H7 (cell line): ENCODE measurements at regions not wholly inside any gene's neighbourhood (a gene's known extent, or its start where the extent isn't known, plus 50 kb on each side); places are given as distances from the start of the nearest gene placed in this dataset.

ENCODE experiments used
- DNase-seq: peaks from one replicate; pipeline ENCODE4 v3.0.0; 2012
- H3K27me3 ChIP-seq: 2 replicates; pipeline ENCODE4 v1.6.0; 2011; ENCODE audit warnings: mild to moderate bottlenecking, low read length; ENCODE audit not compliant: control insufficient read depth, insufficient read depth
- H3K36me3 ChIP-seq: replicated peaks from 2 replicates; pipeline ENCODE4 v1.5.1; 2011; ENCODE audit warnings: low read length; ENCODE audit not compliant: control insufficient read depth, insufficient read depth
- H3K4me3 ChIP-seq: 2 replicates; pipeline ENCODE4 v1.5.1; 2011; ENCODE audit warnings: low read depth, mild to moderate bottlenecking, control low read depth, low read length, moderate library complexity; ENCODE audit not compliant: insufficient read depth

GRCh38 chr1:189816558-189816957, 661.1 kb downstream of the BRINP3 start:
- H3K36me3 ChIP-seq, result no peaks in the 10 kb centered on the region
- no peaks in the 10 kb centered on the region for H3K27me3 ChIP-seq
- H3K4me3 ChIP-seq, result no peak overlapping the region
- DNase-seq, result no peak

- Histone ChIP-seq H3K27me3 (no peaks in the 10 kb centered on the region), H3K36me3 (no peaks in the 10 kb centered on the region), H3K4me3 (no peak overlapping the region)
- DNase-seq, result no peak
These were observed 657.9 kb downstream of the BRINP3 start for GRCh38 chr1:189819751-189820150.

GRCh38 chr1:189821833-189822232, 655.8 kb downstream of the BRINP3 start:
- H3K27me3 ChIP-seq, result no peaks in the 10 kb centered on the region
- H3K36me3 ChIP-seq, result no peaks in the 10 kb centered on the region

GRCh38 chr1:189834813-189835212, 642.9 kb downstream of the BRINP3 start:
- Histone ChIP-seq H3K36me3 (no peaks in the 10 kb centered on the region), H3K4me3 (no peak overlapping the region), H3K27me3 (no peaks in the 10 kb centered on the region)
- no peak for DNase-seq

More at GRCh38 chr1:189821833-189822232, 655.8 kb downstream of the BRINP3 start:
- no peak overlapping the region for H3K4me3 ChIP-seq
- DNase-seq, result no peak

GRCh38 chr1:189847613-189848012, 630.1 kb downstream of the BRINP3 start:
- DNase-seq, result no peak
- H3K36me3 ChIP-seq, result no peaks in the 10 kb centered on the region
- H3K4me3 ChIP-seq, result no peak overlapping the region
- H3K27me3 ChIP-seq, result no peaks in the 10 kb centered on the region

- DNase-seq, result no peak
- no peaks in the 10 kb centered on the region for H3K27me3 ChIP-seq
- no peak overlapping the region for H3K4me3 ChIP-seq
- no peaks in the 10 kb centered on the region for H3K36me3 ChIP-seq
These were observed 625.8 kb downstream of the BRINP3 start for GRCh38 chr1:189851806-189852367.

- H3K36me3 ChIP-seq, result no peaks in the 10 kb centered on the region
- peak; percentile 2 for DNase-seq
- H3K4me3 ChIP-seq, result no peak overlapping the region
- H3K27me3 ChIP-seq, result no peaks in the 10 kb centered on the region
These were observed 618.2 kb downstream of the BRINP3 start for GRCh38 chr1:189859385-189859977.

- H3K36me3 ChIP-seq, result no peaks in the 10 kb centered on the region
- no peaks in the 10 kb centered on the region for H3K27me3 ChIP-seq
- no peak overlapping the region for H3K4me3 ChIP-seq
- DNase-seq, result no peak
These were observed 611.1 kb downstream of the BRINP3 start for GRCh38 chr1:189866606-189867005.

- H3K4me3 ChIP-seq, result no peak overlapping the region
- DNase-seq, result no peak
- no peaks in the 10 kb centered on the region for H3K36me3 ChIP-seq
- no peaks in the 10 kb centered on the region for H3K27me3 ChIP-seq
These were observed 609.6 kb downstream of the BRINP3 start for GRCh38 chr1:189868021-189868420.

GRCh38 chr1:189874715-189875435, 602.8 kb downstream of the BRINP3 start:
- DNase-seq, result no peak
- Histone ChIP-seq H3K4me3 (no peak overlapping the region), H3K27me3 (no peaks in the 10 kb centered on the region), H3K36me3 (no peaks in the 10 kb centered on the region)

GRCh38 chr1:189880135-189880534, 597.5 kb downstream of the BRINP3 start:
- no peaks in the 10 kb centered on the region for H3K27me3 ChIP-seq
- no peak overlapping the region for H3K4me3 ChIP-seq
- DNase-seq, result no peak
- no peaks in the 10 kb centered on the region for H3K36me3 ChIP-seq

GRCh38 chr1:189899686-189900425, 577.8 kb downstream of the BRINP3 start:
- Histone ChIP-seq H3K27me3 (no peaks in the 10 kb centered on the region), H3K36me3 (no peaks in the 10 kb centered on the region), H3K4me3 (no peak overlapping the region)
- DNase-seq, result no peak

- DNase-seq, result no peak
- Histone ChIP-seq H3K36me3 (no peaks in the 10 kb centered on the region), H3K4me3 (no peak overlapping the region), H3K27me3 (no peaks in the 10 kb centered on the region)
These were observed 573.2 kb downstream of the BRINP3 start for GRCh38 chr1:189904509-189904908.

GRCh38 chr1:189908113-189908512, 569.6 kb downstream of the BRINP3 start:
- Histone ChIP-seq H3K27me3 (no peaks in the 10 kb centered on the region), H3K4me3 (no peak overlapping the region), H3K36me3 (no peaks in the 10 kb centered on the region)
- DNase-seq, result no peak

- no peaks in the 10 kb centered on the region for H3K36me3 ChIP-seq
- no peaks in the 10 kb centered on the region for H3K27me3 ChIP-seq
- H3K4me3 ChIP-seq, result no peak overlapping the region
- peak; percentile 10 for DNase-seq
These were observed 556.1 kb downstream of the BRINP3 start for GRCh38 chr1:189921613-189922012.
